IPS DF 4.7 (cell line): ENCODE measurements at regions not wholly inside any gene's neighbourhood (a gene's known extent, or its start where the extent isn't known, plus 50 kb on each side); places are given as distances from the start of the nearest gene placed in this dataset.
"Not testable (repeated sequence)": the region's sequence is repeated elsewhere in the genome, so short reads cannot be mapped to it uniquely, and the experiment has no call there.

ENCODE experiments used
- DNase-seq: peaks from one replicate; pipeline ENCODE4 v3.0.0-alpha.2; 2013; ENCODE audit warnings: low spot score; ENCODE audit errors: extremely low read depth

DNA sequence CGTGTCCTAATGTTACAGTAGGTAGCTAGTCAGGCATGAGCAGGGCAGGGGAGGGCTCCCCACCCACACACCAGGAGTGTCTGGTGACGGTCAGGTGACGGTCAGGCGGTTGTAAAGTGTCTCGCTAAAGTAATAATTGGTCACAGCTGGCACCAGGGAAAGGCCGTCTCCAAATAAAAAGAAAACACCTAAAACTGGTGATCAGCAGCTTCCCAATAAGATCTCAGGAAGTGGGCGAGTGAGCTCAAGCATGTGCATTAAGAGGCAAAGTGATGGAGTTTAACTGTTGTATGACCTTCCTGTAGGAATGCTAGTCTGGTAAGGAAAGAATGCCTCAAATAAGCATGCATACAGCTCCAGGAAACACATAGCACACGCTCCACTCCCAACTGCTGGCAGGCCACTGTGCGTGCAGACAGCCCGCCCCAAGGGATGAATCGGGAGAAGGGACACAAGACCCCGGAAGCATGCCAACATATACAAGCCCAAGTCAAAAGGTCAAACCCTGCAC, 177.1 kb downstream of the RNF144A start:
- DNase-seq: no peak

DNA sequence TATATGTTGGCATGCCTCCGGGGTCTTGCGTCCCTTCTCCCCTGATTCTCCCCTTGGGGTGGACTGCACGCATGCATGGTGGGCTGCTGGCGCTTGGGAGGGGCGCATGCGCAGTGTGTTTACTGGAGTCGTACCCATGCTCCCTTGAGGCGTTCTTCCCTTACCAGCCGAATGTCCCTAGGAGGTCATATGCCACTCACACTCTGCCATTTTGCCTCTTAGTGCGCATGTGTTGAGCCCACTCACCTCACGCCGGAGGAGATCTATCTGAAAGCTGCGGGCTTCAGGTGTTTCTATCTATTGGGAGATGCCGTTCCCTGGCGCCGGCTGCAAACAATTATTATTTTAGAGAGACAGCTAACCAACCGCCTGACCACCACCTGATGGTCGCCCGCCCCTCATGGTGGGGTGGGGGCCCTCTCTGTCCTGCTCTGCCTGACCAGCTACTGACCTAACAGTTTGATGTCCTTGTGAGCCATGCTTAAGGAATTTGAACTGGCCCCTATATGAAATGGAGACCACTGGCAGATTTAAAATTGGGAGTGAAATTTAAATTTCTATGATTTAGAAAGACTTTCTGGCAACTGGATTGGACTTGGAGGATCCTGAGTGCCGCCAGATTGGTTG, 179.6 kb downstream of the RNF144A start:
- DNase-seq: no peak

DNA sequence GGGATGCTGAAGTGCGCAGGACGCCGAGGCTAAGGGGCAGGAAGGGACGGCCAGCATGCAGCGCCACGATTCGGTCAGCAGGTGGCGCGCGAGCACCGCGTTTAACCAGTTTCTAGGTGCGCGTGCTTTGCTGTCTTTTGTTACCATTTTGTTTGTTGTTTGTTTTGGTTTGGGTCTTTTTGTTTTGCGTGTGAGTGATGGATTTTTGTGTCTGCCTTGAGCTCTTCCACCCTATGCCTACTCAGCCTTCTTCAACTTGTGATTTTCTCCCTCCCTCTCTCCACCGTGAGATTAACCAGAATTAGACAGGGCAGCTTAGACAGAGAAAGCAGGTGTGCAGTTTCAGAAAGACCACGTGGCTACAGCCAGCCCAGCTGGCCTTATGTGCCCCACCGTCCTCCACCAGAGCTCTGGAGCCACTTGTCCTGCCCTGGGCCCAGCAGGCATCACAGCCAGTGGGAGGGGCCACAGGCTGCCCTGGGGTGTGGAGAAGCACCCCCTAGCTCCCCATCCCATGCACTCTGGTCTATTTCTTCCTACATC, 180.2 kb downstream of the RNF144A start:
- DNase-seq: peak; percentile 68

DNA sequence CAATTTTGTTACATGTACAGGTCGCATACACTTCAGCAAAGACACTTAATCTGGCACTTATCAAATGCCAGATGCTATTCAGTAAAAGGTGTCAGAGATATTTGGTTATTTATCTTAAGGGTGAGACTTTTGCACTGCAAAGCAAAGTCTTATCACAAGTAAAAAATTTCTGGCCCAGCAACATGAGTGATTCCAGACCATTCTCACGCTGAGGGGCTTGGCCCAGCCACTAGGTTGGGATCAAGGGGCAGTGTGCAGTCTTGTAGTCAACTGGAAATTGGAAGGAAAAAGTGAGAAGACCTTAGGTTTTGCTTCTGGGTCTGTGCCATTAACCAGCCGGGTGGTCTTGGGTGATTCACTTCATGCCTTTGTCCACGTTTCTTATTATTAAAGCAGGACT, 181.6 kb downstream of the RNF144A start:
- DNase-seq: no peak

DNA sequence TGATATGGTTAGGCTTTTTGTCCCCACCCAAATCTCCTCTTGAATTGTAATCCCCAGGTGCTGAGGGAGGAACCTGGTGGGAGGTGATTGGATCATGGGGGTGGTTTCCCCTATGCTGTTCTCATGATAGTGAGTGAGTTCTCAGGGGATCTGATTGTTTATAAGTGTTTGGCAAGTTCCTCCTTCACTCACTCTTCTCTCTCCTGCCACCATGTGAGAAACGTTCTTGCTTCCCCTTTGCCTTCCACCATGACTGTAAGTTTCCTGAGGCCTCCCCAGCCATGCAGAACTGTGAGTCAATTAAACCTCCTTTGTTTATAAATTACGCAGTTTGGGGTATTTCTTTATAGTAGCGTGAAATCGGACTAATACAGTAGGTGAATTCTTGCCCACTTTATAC, 182.5 kb downstream of the RNF144A start:
- DNase-seq: not testable (repeated sequence)

DNA sequence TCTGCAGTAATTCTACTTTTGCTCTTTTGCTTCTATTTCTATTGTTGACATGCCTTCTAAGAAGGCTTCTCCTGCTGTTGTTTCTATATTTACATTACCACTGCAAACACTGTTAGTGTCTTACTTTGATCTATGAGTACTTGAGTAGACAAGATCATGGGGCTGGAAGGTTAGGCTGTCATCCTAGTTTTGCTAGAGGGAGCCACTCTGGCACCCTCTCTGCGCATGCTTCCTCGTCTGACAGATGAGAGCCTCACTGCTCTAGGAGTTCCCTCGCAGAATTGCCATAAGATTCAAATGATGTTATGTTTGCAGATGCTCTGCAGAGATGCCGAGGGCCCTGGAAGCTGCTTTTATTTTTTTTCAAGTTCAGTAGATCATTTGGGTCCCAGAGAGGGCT, 185.6 kb downstream of the RNF144A start:
- DNase-seq: no peak

DNA sequence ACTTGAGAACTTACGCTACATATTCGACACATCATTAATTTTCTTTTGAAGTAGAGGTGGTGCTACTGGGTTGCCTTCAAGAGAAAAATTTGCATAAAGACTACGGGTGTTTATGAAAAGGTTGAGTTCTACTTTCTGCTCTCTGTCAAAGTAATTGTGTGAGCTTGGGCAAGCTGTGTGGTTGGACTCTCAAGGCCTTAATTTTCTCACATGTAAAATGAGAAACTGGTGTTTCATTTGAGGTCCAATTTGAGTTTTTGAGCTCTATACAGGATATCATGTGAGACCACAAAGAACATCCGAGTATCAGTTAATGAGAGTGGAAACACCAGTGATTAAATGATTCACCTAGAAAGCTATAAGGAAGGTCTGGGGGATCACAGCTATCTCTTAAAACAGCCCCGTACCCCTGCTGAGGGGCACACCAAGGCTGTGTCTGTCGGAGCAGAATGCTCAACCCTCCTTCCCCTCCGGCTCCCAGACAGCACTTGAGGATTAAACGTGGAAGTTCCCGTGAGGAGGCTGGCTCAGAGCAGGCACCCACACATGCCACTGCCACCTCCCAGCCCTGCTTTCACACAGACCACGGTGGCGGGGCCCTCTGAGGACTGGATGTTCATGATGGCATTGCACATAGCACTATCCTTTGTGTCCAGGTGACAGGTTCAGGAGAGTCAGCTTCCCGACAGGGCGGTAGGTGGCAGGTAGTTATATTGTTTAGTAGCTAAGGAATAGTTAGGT, 191.8 kb downstream of the RNF144A start:
- no peak for DNase-seq

DNA sequence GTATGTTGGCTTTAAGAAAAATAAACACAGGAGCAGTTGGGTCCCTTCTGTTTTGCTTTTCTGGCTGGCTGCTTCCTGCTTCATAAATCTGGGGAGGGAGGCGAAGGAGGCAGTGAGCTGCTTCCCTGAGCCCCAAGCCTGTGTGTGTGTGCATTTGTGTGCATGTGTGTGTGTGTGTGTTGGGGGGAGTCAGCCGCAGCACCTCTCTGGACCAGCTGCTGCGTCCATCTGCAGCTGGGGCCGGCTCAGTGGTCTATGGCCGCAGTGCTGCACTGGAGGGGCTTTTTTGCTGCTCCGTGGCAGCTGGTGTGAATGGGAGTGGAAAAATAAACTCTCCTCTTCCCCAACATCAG, 192.3 kb downstream of the RNF144A start:
- DNase-seq: no peak

DNA sequence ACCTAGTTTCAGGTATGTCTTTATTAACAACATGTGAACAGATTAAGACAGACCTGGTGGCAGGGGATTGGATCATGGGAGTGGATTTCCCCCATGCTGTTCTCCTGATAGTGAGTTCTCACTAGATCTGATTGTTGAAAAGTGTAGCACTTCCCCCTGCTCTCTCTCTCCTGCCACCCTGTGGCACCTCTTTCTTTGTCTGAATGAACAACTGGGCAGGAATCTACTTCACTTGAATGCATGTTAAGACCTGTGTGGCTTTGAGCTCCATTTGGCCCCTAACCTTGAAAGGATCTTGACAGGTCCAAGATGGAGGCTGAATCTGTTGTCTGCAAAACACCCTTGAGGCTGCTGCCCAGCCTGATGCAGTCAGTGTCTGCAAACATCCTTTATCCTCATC, 194.4 kb downstream of the RNF144A start:
- DNase-seq: no peak

DNA sequence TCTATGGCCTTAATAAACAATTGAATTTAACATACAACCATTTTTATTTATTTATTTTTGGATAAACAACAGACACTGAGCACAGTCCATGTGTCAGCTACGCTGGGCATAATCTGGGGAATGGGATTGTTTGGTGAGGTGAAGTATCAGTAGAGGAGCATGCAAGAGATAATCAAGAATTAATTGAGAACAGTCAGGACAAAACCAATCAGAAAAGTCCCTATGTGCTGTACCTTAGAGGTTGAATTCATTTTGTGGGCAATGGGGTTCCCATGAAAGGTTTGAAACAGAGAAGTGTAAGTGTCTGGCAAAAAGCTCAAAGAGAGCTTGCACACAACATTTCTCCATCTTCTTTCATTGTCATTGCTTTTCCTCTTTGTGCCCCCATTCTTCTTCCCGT, 198.2 kb downstream of the RNF144A start:
- DNase-seq: no peak

DNA sequence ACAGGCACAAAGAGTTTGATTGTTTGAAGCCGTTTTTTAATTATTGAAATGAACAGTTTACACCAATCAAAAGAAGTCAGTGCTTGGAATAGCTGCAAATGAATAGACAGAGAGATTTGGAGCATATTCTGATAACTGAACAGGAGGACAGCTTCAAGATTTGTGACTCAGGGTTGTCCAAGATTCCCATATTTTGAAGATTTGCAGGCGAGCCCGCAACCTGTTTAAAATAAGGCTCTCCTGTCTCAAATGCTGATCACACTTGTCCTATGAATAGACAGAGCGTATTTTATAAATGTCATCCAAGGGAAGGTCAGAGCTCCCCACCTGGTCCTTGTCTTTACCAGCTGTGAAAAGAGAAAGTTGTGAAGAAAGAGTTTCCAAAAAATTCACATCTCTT, 198.7 kb downstream of the RNF144A start:
- no peak for DNase-seq

DNA sequence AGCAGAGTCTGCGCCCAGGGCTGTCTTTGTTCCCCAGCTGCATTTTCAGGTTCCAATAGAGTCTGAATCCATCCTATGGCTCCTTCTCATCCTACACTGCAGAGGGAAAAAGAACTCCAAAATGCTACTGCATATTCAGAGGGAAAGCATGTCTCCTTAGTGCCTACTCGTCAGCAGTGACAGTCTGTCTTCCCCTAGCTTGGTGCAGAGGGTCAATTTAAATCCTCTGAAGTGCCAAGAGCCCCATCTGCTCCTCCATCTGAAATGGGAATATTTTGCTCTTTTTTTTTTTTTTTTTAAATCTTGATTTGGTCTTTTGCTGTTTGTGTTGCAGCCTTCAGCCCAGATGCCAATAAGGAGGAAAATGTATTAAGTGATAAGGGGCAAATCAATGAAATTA, 199.3 kb downstream of the RNF144A start:
- DNase-seq: no peak

DNA sequence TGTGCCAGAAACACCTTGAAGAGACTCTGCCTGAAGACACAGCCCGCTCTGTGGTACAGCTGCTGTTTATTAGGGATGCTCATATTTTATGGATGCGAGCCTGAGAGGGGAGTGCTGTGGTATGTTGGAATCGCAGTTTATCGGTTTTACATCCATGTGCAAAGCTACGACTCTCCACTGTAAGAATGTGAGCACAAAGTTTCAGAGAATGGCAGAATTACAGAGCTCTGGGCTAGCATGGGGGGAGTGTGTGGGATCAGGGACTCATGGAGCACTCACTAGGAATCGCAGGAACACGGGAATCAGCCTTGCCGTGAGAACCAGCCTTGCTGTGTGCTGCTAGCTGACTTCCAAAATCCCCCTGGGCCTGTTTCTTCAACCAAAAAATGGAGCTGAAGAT, 199.9 kb downstream of the RNF144A start:
- no peak for DNase-seq

DNA sequence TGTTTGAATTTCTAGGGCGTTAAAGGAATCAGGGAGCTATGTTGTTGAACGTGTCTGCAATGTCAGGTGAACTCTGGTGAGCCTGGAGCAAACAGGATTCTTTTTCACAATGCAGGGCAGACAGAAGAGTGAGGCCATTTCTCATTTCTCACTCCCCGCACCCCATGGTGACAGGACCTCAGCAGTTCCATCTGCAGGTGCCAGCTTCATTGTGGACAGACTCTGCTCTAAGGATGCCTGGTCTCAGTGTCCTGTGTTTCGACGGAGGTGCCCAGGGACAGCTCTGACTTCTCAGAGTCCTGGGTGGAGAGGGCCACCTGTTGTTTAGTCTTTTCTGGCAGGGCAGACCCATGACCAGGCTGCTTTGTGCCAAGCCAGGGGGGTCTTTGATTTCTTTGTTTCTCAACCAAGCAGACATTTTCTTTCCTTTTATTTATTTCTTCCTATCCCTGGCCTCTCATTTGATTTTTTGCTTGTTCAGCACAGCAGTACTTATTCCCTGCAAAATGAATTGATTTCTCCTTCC, 201.5 kb downstream of the RNF144A start:
- DNase-seq: no peak

DNA sequence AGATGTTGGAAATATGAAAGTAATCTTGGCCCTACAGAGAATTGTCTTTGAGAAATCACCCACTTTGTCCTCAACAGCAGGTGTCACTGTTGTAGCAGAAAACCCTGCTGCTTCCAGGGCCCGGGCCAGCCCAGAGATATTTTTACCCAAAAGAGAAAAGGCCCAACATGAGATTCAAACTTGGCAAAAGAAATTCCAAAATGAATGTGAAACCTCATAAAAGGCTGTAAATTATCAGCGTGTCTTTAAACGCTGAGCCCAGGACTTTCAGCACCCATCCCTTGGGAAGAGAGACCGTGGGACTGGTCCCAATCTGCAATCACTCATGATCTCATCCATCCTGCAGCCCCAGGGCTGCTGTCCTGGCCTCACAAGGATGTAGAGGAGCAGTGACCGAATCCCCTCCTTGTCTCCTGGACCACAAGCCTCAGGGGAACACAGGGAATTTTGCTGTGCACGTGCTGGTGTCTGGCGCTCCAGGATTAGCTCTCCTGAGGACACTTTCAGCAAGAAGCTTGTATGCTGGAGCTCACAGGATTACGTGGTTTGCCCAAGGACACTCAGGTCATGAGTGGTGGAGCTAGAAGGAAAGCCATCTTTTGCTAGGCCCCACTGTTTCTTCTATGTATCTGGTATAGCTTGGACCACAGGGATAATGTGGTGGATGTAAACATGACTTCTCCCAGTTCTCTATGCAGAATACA, 202.1 kb downstream of the RNF144A start:
- DNase-seq: peak; percentile 19

DNA sequence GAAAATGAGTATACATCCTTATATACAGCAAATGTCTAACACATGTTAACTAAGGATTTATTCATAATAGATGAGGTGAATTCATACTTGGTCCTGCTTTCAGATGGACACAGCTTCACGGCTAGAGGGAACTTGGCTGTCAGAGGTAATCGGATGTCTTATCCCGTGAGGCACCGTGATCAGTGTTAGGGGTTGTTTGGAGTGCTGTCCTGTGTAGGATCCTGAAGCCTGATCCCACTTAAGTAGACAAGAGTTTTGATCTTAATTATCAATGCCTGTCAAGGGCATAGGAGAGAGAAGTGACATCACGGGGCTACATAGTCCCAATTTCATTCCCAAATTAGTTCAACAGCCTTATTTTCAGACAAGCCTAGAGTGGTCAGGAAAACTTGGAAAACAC, 204.6 kb downstream of the RNF144A start:
- DNase-seq: no peak

DNA sequence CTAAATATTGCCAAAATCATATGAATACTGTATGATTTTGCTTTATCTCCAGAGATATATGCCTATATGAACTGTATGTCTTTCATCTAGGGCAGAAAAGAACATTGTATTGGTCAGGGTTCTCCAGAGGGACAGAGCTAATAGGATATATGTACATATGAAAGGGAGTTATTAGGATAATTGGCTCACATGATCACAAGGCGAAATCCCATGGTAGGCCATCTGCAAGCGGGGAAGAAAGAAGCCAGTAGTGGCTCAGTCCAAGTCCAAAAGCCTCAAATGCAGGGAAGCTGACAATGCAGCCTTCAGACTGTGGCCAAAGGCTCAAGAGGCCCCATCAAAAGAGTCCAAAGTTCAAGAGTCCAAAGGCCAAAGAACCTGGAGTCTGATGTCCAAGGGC, 209.9 kb downstream of the RNF144A start:
- no peak for DNase-seq

DNA sequence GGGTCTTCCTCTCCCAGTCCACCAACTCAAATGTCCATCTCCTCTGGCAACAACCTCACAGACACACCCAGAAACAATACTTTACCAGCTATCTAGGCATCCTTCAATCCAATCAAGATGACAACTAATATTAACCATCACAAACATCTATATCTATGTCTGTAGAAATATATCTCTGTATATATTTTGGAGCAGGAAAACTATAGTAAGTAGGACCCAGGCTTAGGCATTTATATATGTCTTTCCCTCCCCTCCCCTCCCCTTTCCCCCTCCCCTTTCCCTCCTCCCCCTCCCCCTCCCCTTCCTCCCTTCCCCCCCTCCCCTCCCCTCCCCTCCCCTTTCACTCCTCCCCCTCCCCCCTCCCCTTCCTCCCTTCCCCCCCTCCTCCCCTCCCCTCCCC, 210.5 kb downstream of the RNF144A start:
- DNase-seq: no peak

DNA sequence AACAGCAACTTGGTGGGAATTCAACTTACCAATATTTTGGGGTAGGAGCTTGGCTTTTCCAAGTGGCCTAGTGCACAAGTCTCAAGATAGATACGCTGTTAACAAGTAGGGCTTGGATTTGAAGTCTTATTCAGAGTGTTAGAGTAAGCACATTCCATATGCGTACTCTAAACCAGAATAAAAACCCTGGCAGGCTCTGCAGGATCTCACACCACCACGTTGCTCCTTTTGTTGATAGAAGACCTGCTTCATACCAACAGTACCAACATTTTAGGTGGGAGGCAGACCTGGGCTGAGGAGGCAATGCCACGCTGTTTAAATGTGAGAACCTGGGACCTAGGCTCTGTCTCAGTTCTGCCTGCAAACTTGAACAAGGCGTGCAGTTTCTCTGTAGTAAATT, 214.0 kb downstream of the RNF144A start:
- DNase-seq: no peak

DNA sequence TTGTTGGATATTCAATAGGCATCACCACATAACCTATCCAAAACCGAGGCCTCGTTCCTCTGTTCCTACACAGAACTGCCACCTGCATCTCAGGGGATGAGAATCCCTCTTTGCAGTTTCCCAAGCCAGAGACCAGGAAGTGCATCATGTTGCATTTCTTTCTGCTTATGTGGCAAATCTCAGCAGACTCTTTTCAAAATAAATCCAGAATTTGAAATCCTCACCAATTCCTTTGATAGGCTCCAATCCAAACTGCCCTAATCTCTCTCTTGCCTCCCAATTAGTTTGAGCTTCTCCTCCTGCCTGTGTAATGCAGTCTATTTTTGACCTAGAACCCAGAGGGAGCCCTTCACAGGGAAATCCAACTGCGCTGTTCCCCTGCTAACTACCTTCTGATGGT, 215.5 kb downstream of the RNF144A start:
- DNase-seq: no peak

DNA sequence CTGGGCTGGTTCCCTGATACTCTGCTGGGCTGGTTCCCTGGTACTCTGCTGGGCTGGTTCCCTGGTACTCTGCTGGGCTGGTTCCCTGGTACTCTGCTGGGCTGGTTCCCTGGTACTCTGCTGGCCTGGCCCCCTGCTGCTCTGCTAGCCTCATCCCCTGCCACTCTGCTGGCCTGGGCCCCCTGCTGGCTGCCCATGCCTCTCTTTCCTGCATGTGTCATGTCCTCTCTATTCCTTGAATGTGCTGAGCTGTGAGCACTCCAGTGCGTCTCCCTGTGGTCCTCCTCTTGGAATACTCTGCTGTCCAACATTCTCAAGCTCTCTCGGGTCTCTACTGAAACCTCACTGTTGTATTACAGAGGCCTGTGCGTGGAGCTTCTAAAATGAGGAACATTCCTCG, 216.3 kb downstream of the RNF144A start:
- no peak for DNase-seq

DNA sequence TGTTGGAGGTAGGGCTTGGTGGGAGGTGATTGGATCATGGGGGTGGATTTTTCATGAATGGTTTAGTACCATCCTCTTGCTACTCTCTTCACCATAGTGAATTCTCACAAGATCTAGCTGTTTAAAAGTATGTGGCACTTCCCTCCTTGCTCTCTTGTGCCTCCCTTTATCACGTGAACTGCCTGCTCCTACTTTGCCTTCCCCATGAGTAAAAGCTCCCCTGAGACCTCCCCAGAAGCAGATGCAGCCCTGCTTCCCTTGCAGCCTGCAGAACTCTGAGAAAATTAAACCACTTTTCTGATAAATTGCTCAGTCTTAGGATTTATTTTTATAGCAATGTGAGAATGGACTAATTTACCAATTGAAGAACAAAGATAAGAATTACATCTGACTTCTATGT, 223.1 kb downstream of the RNF144A start:
- DNase-seq: no peak
